Neural cell (in vitro differentiated cells): ENCODE measurements at regions not wholly inside any gene's neighbourhood (a gene's known extent, or its start where the extent isn't known, plus 50 kb on each side); places are given as distances from the start of the nearest gene placed in this dataset.

Experiments
- CTCF ChIP-seq: fragments of 450-650 bp; IDR thresholded peaks from 2 replicates; pipeline ENCODE4 v1.5.1; 2014; ENCODE audit warnings: antibody characterized with exemption, mild to moderate bottlenecking, moderate library complexity; ENCODE audit not compliant: poor library complexity, severe bottlenecking
- TAF1 ChIP-seq: IDR thresholded peaks from 2 replicates; pipeline ENCODE4 v1.6.1; 2012; ENCODE audit warnings: low read depth

GRCh38 chr19:31408460-31409124 lies 59.4 kb upstream of the TSHZ3 start:
- TF ChIP-seq CTCF (no peak), TAF1 (no peak)
